GM21737 (cell line): ENCODE measurements at regions not wholly inside any gene's neighbourhood (a gene's known extent, or its start where the extent isn't known, plus 50 kb on each side); places are given as distances from the start of the nearest gene placed in this dataset.
A peak's percentile ranks its signal among the peaks of the same experiment; 100 is the strongest.

ENCODE experiments used
- ATAC-seq: cut with Tn5 transposase; IDR thresholded peaks from one replicate; pipeline ENCODE4 v1.9.1; 2021; ENCODE audit warnings: mild to moderate bottlenecking, moderate library complexity; ENCODE audit not compliant: unreplicated experiment

GRCh38 chr10:4669585-4669984 lies 156.4 kb upstream of the AKR1E2 start:
- no peak for ATAC-seq

- peak; percentile 78 for ATAC-seq
Observed at GRCh38 chr10:4663162-4663992, 162.6 kb upstream of the AKR1E2 start.

- no peak for ATAC-seq
Observed at GRCh38 chr10:4662576-4663161, 163.3 kb upstream of the AKR1E2 start.

GRCh38 chr10:4661511-4662255 lies 164.3 kb upstream of the AKR1E2 start:
- no peak for ATAC-seq

- no peak for ATAC-seq
Observed at GRCh38 chr10:4658777-4659176, 167.2 kb upstream of the AKR1E2 start.

GRCh38 chr10:4656576-4657194 lies 169.3 kb upstream of the AKR1E2 start:
- ATAC-seq: no peak

GRCh38 chr10:4655879-4656278 lies 170.1 kb upstream of the AKR1E2 start:
- ATAC-seq: no peak

- no peak for ATAC-seq
Observed at GRCh38 chr10:4655406-4655805, 170.6 kb upstream of the AKR1E2 start.

- ATAC-seq: no peak
Observed at GRCh38 chr10:4654496-4654895, 171.5 kb upstream of the AKR1E2 start.

GRCh38 chr10:4653160-4653559 lies 172.8 kb upstream of the AKR1E2 start:
- no peak for ATAC-seq

GRCh38 chr10:4652111-4653010 lies 173.6 kb upstream of the AKR1E2 start:
- no peak for ATAC-seq

GRCh38 chr10:4651404-4652037 lies 174.5 kb upstream of the AKR1E2 start:
- no peak for ATAC-seq

GRCh38 chr10:4650582-4650981 lies 175.4 kb upstream of the AKR1E2 start:
- ATAC-seq: no peak

GRCh38 chr10:4649886-4650508 lies 176.0 kb upstream of the AKR1E2 start:
- ATAC-seq: no peak

GRCh38 chr10:4649471-4649870 lies 176.5 kb upstream of the AKR1E2 start:
- ATAC-seq: no peak

GRCh38 chr10:4648999-4649398 lies 177.0 kb upstream of the AKR1E2 start:
- no peak for ATAC-seq

GRCh38 chr10:4647109-4647785 lies 178.8 kb upstream of the AKR1E2 start:
- no peak for ATAC-seq

- no peak for ATAC-seq
Observed at GRCh38 chr10:4646547-4646946, 179.5 kb upstream of the AKR1E2 start.

- ATAC-seq: no peak
Observed at GRCh38 chr10:4645836-4646235, 180.2 kb upstream of the AKR1E2 start.
